A549 (cell line): ENCODE measurements at regions not wholly inside any gene's neighbourhood (a gene's known extent, or its start where the extent isn't known, plus 50 kb on each side); places are given as distances from the start of the nearest gene placed in this dataset.

Experiments
- ATAC-seq, 2 experiments: fragments of 200-7000 bp in 1 of 2; fragments of >200 bp in 1 of 2; cut with Nextera tagmentation in 1 of 2; cut with Tn5 transposase in 1 of 2; 3 replicates each; pipeline versions ENCODE4 v1.8.0 to v1.9.1; 2018 to 2020; ENCODE audit warnings: mild to moderate bottlenecking in 1 of 2, moderate library complexity in 1 of 2
- CTCF ChIA-PET: fragments of 300-600 bp; sonication (Branson Sonifier 250); formaldehyde crosslinking; extraction: SDS; loops from one replicate; lab custom pipeline; 2021; ENCODE audit warnings: antibody characterized with exemption, inconsistent platforms; lab: Yijun Ruan, JAX
- POLR2A ChIA-PET: fragments of 350-600 bp; formaldehyde crosslinking; extraction: SDS; loops from one replicate; lab custom pipeline; 2021; ENCODE audit warnings: antibody characterized with exemption, inconsistent platforms; lab: Yijun Ruan, JAX
- DNase-seq, 2 experiments: peaks; one replicate each; pipeline versions ENCODE4 v3.0.0 to v3.0.0-alpha.2; 2011 to 2016; ENCODE audit warnings: low read depth in 1 of 2, low spot score in 1 of 2
- FAIRE-seq: peaks from 2 replicates; lab custom pipeline; 2011; peaks lifted over from hg19 to GRCh38; lab: Jason Lieb, UNC
- H3K27ac ChIP-seq, 2 experiments: fragments of >200 bp; sonication (Bioruptor Twin); formaldehyde crosslinking; 3 replicates each; pipeline ENCODE4 v1.5.1; 2016 to 2017
- H3K4me1 ChIP-seq: fragments of >200 bp; sonication (Bioruptor Twin); formaldehyde crosslinking; 3 replicates; pipeline ENCODE4 v1.6.1; 2016
- H3K4me2 ChIP-seq: fragments of >200 bp; sonication (Bioruptor Twin); formaldehyde crosslinking; 3 replicates; pipeline ENCODE4 v1.6.1; 2016
- H3K4me3 ChIP-seq: fragments of >200 bp; sonication (Bioruptor Twin); formaldehyde crosslinking; 3 replicates; pipeline ENCODE4 v1.5.1; 2016
- H3K9me3 ChIP-seq: fragments of >200 bp; sonication (Bioruptor Twin); formaldehyde crosslinking; 3 replicates; pipeline ENCODE4 v1.6.1; 2016
- CBX2 ChIP-seq: fragments of 200-600 bp; sonication (generic); IDR thresholded peaks from 2 replicates; pipeline ENCODE4 v1.6.1; 2016; ENCODE audit warnings: low read depth, mild to moderate bottlenecking, borderline replicate concordance
- CBX8 ChIP-seq: fragments of 200-600 bp; sonication (generic); IDR thresholded peaks from 2 replicates; pipeline ENCODE4 v1.6.1; 2016
- CEBPB ChIP-seq, 2 experiments: fragments of >200 bp in 1 of 2; sonication (Bioruptor Twin) in 1 of 2; formaldehyde crosslinking in 1 of 2; IDR thresholded peaks; 2 replicates each; pipeline ENCODE4 v1.6.1; 2012 to 2016
- CTCF ChIP-seq: fragments of >200 bp; sonication (Bioruptor Twin); formaldehyde crosslinking; IDR thresholded peaks from 3 replicates; pipeline ENCODE4 v1.5.1; 2016
- EHF ChIP-seq: fragments of 250-450 bp; sonication (Bioruptor Pico); IDR thresholded peaks from 2 replicates; pipeline ENCODE4 v1.5.0; 2020; ENCODE audit warnings: mild to moderate bottlenecking
- FOSB ChIP-seq: fragments of 250-450 bp; sonication (Bioruptor Pico); IDR thresholded peaks from 2 replicates; pipeline ENCODE4 v1.5.0; 2020; ENCODE audit warnings: mild to moderate bottlenecking, moderate library complexity
- FOXS1 ChIP-seq: fragments of 250-450 bp; sonication (Bioruptor Pico); IDR thresholded peaks from 2 replicates; pipeline ENCODE4 v1.5.0; 2020; ENCODE audit warnings: mild to moderate bottlenecking, moderate library complexity
- GATA3 ChIP-seq: IDR thresholded peaks from 2 replicates; pipeline ENCODE4 v1.6.1; 2012; ENCODE audit warnings: borderline replicate concordance
- HOXB5 ChIP-seq: fragments of 250-450 bp; sonication (Bioruptor Pico); IDR thresholded peaks from 2 replicates; pipeline ENCODE4 v1.5.0; 2020; ENCODE audit warnings: mild to moderate bottlenecking, moderate library complexity
- JUN ChIP-seq, 2 experiments: fragments of >200 bp; sonication (Bioruptor Twin); formaldehyde crosslinking; IDR thresholded peaks; 2 replicates in 1 of 2; 3 replicates in 1 of 2; pipeline ENCODE4 v1.6.1; 2016 to 2017
- NPAS2 ChIP-seq: fragments of 250-450 bp; sonication (Bioruptor Pico); IDR thresholded peaks from 2 replicates; pipeline ENCODE4 v1.8.0; 2022; ENCODE audit warnings: mild to moderate bottlenecking, moderate library complexity, borderline replicate concordance
- NR3C1 ChIP-seq: fragments of >200 bp; sonication (Bioruptor Twin); formaldehyde crosslinking; IDR thresholded peaks from 3 replicates; pipeline ENCODE4 v1.6.1; 2017
- PHF8 ChIP-seq: fragments of 200-600 bp; sonication (generic); IDR thresholded peaks from 2 replicates; pipeline ENCODE4 v1.6.1; 2016; ENCODE audit warnings: low read depth, mild to moderate bottlenecking, antibody characterized with exemption, moderate library complexity, borderline replicate concordance
- POLR2A ChIP-seq: IDR thresholded peaks from 2 replicates; pipeline ENCODE4 v1.6.1; 2012; ENCODE audit warnings: mild to moderate bottlenecking, low read length
- RCOR1 ChIP-seq: fragments of 150-350 bp; IDR thresholded peaks from 2 replicates; pipeline ENCODE4 v1.6.1; 2014; ENCODE audit warnings: antibody characterized with exemption, low read length, low read depth
- RFX5 ChIP-seq: fragments of 450-650 bp; IDR thresholded peaks from 2 replicates; pipeline ENCODE4 v1.7.1; 2014; ENCODE audit warnings: antibody characterized with exemption, mild to moderate bottlenecking, moderate library complexity
- SREBF2 ChIP-seq: fragments of 450-650 bp; IDR thresholded peaks from 2 replicates; pipeline ENCODE4 v1.6.1; 2014; ENCODE audit warnings: mild to moderate bottlenecking, moderate library complexity
- ZSCAN20 ChIP-seq: fragments of 250-450 bp; sonication (Bioruptor Pico); IDR thresholded peaks from 2 replicates; pipeline ENCODE4 v1.8.0; 2022; ENCODE audit warnings: mild to moderate bottlenecking, moderate library complexity
- WGBS: methylation state at CpG from one replicate; pipeline ENCODE4 v1.1.6; 2017; ENCODE audit errors: missing lambda C conversion rate; 5-methylcytosine and 5-hydroxymethylcytosine counted together
- TF ChIP-seq, protein P1 (sequence below): fragments of 200-600 bp; sonication (generic); IDR thresholded peaks from 2 replicates; pipeline ENCODE4 v1.6.1; 2016; ENCODE audit warnings: antibody characterized with exemption, mild to moderate bottlenecking, moderate library complexity
- TF ChIP-seq, protein P2 (sequence below): IDR thresholded peaks from 2 replicates; pipeline ENCODE4 v1.6.1; 2012
- TF ChIP-seq, protein P3 (sequence below): fragments of >200 bp; sonication (Bioruptor Twin); formaldehyde crosslinking; IDR thresholded peaks from 3 replicates; pipeline ENCODE4 v1.6.1; 2016
- TF ChIP-seq, protein P4 (sequence below): fragments of >200 bp; sonication (Bioruptor Twin); formaldehyde crosslinking; IDR thresholded peaks from 2 replicates; pipeline ENCODE4 v1.6.1; 2016

DNA sequence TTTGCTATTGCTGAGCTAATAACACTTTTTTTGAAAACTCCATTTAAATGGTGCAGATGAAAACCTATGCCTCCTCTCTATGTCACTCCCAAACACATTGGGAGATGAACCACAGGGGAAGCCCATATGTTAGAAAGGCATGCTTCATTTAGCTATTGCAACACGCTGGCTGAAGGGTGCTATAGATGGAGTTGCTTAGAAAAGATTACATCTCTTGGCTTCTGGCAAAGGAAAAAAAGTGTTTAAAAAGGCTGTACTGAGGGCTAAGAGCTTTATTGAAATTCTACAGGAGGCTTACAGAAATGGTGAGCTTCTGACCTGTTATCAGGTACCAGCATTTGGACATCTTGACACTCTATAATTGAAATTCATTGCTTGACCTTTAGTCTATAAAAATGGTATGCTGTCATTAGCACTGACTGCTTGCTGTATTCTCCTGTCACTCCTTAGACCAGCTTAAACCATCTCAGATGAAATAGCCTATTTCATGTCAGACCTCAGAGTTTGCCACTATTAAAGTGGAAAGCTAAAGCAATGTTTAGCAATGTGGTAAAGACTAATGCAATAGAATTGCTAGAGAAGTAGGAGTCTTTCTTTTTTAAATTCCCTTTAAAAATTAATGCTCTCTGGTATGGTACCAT is 503.9 kb downstream of the CDH11 start:
- no peak for ATAC-seq
- Histone ChIP-seq H3K4me1 (no peaks in the 10 kb centered on the region), H3K9me3 (no peaks in the 10 kb centered on the region; the same call in 2 of the 3 replicates), H3K4me2 (no peak overlapping the region), H3K27ac (no peak overlapping the region), H3K4me3 (no peak overlapping the region)
- POLR2A ChIA-PET, result no interaction called here
- DNase-seq, result no peak
- FAIRE-seq, result no peak
- CTCF ChIA-PET, result no interaction called here
- TF ChIP-seq HOXB5 (CRISPR knock-in tag), result no peak
- TF ChIP-seq RCOR1, result no peak
- TF ChIP-seq NPAS2, result no peak
- TF ChIP-seq POLR2A, result no peak
- TF ChIP-seq FOXS1, result no peak
- no peak for TF ChIP-seq GATA3
- no peak for TF ChIP-seq CEBPB (IDR thresholded peaks at IDR 0.05)
- TF ChIP-seq, protein P1, sequence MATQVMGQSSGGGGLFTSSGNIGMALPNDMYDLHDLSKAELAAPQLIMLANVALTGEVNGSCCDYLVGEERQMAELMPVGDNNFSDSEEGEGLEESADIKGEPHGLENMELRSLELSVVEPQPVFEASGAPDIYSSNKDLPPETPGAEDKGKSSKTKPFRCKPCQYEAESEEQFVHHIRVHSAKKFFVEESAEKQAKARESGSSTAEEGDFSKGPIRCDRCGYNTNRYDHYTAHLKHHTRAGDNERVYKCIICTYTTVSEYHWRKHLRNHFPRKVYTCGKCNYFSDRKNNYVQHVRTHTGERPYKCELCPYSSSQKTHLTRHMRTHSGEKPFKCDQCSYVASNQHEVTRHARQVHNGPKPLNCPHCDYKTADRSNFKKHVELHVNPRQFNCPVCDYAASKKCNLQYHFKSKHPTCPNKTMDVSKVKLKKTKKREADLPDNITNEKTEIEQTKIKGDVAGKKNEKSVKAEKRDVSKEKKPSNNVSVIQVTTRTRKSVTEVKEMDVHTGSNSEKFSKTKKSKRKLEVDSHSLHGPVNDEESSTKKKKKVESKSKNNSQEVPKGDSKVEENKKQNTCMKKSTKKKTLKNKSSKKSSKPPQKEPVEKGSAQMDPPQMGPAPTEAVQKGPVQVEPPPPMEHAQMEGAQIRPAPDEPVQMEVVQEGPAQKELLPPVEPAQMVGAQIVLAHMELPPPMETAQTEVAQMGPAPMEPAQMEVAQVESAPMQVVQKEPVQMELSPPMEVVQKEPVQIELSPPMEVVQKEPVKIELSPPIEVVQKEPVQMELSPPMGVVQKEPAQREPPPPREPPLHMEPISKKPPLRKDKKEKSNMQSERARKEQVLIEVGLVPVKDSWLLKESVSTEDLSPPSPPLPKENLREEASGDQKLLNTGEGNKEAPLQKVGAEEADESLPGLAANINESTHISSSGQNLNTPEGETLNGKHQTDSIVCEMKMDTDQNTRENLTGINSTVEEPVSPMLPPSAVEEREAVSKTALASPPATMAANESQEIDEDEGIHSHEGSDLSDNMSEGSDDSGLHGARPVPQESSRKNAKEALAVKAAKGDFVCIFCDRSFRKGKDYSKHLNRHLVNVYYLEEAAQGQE, result no peak
- no peak for TF ChIP-seq RFX5
- no peak for TF ChIP-seq ZSCAN20 (CRISPR knock-in tag)
- TF ChIP-seq, protein P2, sequence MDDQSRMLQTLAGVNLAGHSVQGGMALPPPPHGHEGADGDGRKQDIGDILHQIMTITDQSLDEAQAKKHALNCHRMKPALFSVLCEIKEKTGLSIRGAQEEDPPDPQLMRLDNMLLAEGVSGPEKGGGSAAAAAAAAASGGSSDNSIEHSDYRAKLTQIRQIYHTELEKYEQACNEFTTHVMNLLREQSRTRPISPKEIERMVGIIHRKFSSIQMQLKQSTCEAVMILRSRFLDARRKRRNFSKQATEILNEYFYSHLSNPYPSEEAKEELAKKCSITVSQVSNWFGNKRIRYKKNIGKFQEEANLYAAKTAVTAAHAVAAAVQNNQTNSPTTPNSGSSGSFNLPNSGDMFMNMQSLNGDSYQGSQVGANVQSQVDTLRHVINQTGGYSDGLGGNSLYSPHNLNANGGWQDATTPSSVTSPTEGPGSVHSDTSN, result no peak
- no peak for TF ChIP-seq JUN (IDR thresholded peaks at IDR 0.05)
- no peak for TF ChIP-seq PHF8
- WGBS, result 0% methylated on average over 1 of the region's 1 CpG

- H3K4me3 ChIP-seq, result no peak overlapping the region
- ATAC-seq (no peak), DNase-seq (no peak), FAIRE-seq (no peak)
- WGBS, result 6% methylated on average over 5 of the region's 6 CpGs
- H3K9me3 ChIP-seq, result no peaks in the 10 kb centered on the region; the same call in 2 of the 3 replicates
- TF ChIP-seq, protein P3, sequence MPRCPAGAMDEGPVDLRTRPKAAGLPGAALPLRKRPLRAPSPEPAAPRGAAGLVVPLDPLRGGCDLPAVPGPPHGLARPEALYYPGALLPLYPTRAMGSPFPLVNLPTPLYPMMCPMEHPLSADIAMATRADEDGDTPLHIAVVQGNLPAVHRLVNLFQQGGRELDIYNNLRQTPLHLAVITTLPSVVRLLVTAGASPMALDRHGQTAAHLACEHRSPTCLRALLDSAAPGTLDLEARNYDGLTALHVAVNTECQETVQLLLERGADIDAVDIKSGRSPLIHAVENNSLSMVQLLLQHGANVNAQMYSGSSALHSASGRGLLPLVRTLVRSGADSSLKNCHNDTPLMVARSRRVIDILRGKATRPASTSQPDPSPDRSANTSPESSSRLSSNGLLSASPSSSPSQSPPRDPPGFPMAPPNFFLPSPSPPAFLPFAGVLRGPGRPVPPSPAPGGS, result no peak
- no peak for TF ChIP-seq NR3C1
- no peak for TF ChIP-seq EHF (CRISPR knock-in tag)
- TF ChIP-seq CBX2, result no peak
- TF ChIP-seq FOSB (CRISPR knock-in tag), result no peak
- no peak for TF ChIP-seq SREBF2
- no peak overlapping the region for H3K4me2 ChIP-seq
- no peak overlapping the region for H3K27ac ChIP-seq
- no peaks in the 10 kb centered on the region for H3K4me1 ChIP-seq
- ChIA-PET CTCF (no interaction called here), POLR2A (no interaction called here)
These were observed 506.1 kb downstream of the CDH11 start for GRCh38 chr16:64615630-64616280.

DNA sequence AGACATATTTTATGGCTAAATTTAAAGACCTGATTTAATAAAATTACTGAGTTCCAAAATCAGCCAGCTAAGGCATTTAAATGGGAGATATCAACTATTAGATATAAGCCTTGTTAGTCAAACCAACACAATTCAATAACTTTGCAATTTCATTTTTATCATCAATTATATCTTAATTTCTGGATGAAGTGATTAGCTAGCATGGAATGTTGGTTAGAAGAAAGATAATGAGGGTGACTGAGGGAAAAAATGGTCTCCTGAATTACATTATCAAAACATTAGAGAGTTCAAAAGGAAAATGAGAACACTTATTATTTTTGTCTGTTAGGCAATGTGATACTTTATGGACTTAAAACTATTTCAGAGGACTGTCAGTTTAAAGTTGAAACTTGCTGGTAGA is 525.7 kb downstream of the CDH11 start:
- TF ChIP-seq RCOR1 (no peak), CTCF (no peak), POLR2A (no peak), CBX8 (no peak), NPAS2 (no peak)
- TF ChIP-seq, protein P4, sequence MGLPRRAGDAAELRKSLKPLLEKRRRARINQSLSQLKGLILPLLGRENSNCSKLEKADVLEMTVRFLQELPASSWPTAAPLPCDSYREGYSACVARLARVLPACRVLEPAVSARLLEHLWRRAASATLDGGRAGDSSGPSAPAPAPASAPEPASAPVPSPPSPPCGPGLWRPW, result no peak
- ChIA-PET CTCF (no interaction called here), POLR2A (no interaction called here)
- no peak overlapping the region for H3K4me2 ChIP-seq
- FAIRE-seq (no peak), DNase-seq (no peak), ATAC-seq (no peak)
- H3K9me3 ChIP-seq, result no peaks in the 10 kb centered on the region
- no peaks in the 10 kb centered on the region for H3K4me1 ChIP-seq
- no peak overlapping the region for H3K4me3 ChIP-seq
- H3K27ac ChIP-seq, result no peak overlapping the region
